RWPE2 (cell line): ENCODE measurements at regions not wholly inside any gene's neighbourhood (a gene's known extent, or its start where the extent isn't known, plus 50 kb on each side); places are given as distances from the start of the nearest gene placed in this dataset.

Experiments
- ATAC-seq: fragments of 200-7000 bp; cut with Tn5 transposase; 3 replicates; pipeline ENCODE4 v1.9.1; 2021; ENCODE audit warnings: low read depth
- DNase-seq: peaks from one replicate; pipeline ENCODE4 v3.0.0-alpha.2; 2020; ENCODE audit warnings: low spot score
- H3K27ac ChIP-seq: fragments of 450-650 bp; 2 replicates; pipeline ENCODE4 v1.5.1; 2017; ENCODE audit warnings: mild to moderate bottlenecking; ENCODE audit not compliant: poor library complexity, severe bottlenecking
- H3K27me3 ChIP-seq: fragments of 250-450 bp; sonication (Bioruptor Pico); 2 replicates; pipeline ENCODE4 v1.5.1; 2021; ENCODE audit warnings: mild to moderate bottlenecking, moderate library complexity; ENCODE audit not compliant: insufficient read depth, poor library complexity, severe bottlenecking
- H3K36me3 ChIP-seq: fragments of 250-450 bp; sonication (Bioruptor Pico); 2 replicates; pipeline ENCODE4 v1.5.1; 2020; ENCODE audit warnings: low read depth, mild to moderate bottlenecking, moderate library complexity
- H3K4me1 ChIP-seq: fragments of 250-450 bp; sonication (Bioruptor Pico); 2 replicates; pipeline ENCODE4 v1.5.1; 2021; ENCODE audit warnings: mild to moderate bottlenecking, moderate library complexity; ENCODE audit not compliant: insufficient read depth, poor library complexity, severe bottlenecking
- H3K4me3 ChIP-seq: fragments of 250-450 bp; sonication (Bioruptor Pico); 2 replicates; pipeline ENCODE4 v1.5.1; 2021; ENCODE audit warnings: mild to moderate bottlenecking, moderate library complexity; ENCODE audit not compliant: severe bottlenecking
- H3K9me3 ChIP-seq: fragments of 250-450 bp; sonication (Bioruptor Pico); 2 replicates; pipeline ENCODE4 v1.5.1; 2021; ENCODE audit warnings: mild to moderate bottlenecking, moderate library complexity; ENCODE audit not compliant: severe bottlenecking
- CTCF ChIP-seq: fragments of 450-650 bp; IDR thresholded peaks from one replicate; pipeline ENCODE4 v1.5.1; 2017; ENCODE audit warnings: mild to moderate bottlenecking, moderate library complexity; ENCODE audit not compliant: poor library complexity, severe bottlenecking

GRCh38 chr2:216569765-216570164 lies 63.5 kb upstream of the IGFBP2 start:
- Histone ChIP-seq H3K9me3 (no peaks in the 10 kb centered on the region), H3K4me1 (no peaks in the 10 kb centered on the region), H3K36me3 (no peaks in the 10 kb centered on the region), H3K4me3 (no peak overlapping the region), H3K27me3 (no peaks in the 10 kb centered on the region), H3K27ac (no peak overlapping the region)
- DNase-seq (no peak), ATAC-seq (no peak)
- no peak for TF ChIP-seq CTCF

GRCh38 chr2:216570357-216570756 lies 62.9 kb upstream of the IGFBP2 start:
- H3K27me3 ChIP-seq: no peaks in the 10 kb centered on the region
- no peak overlapping the region for H3K4me3 ChIP-seq
- ATAC-seq: no peak
- H3K36me3 ChIP-seq: no peaks in the 10 kb centered on the region
- TF ChIP-seq CTCF: no peak
- H3K9me3 ChIP-seq: no peaks in the 10 kb centered on the region
- DNase-seq: no peak
- no peak overlapping the region for H3K27ac ChIP-seq
- no peaks in the 10 kb centered on the region for H3K4me1 ChIP-seq

- H3K4me1 ChIP-seq: no peaks in the 10 kb centered on the region
- H3K4me3 ChIP-seq: no peak overlapping the region
- H3K27ac ChIP-seq: no peak overlapping the region
- no peaks in the 10 kb centered on the region for H3K27me3 ChIP-seq
- H3K36me3 ChIP-seq: no peaks in the 10 kb centered on the region
- TF ChIP-seq CTCF: no peak
- no peaks in the 10 kb centered on the region for H3K9me3 ChIP-seq
- ATAC-seq (no peak), DNase-seq (no peak)
Measured at GRCh38 chr2:216571178-216571908, 61.9 kb upstream of the IGFBP2 start.

GRCh38 chr2:216571909-216572513 lies 61.2 kb upstream of the IGFBP2 start:
- no peak for TF ChIP-seq CTCF
- Histone ChIP-seq H3K4me3 (no peak overlapping the region), H3K27ac (no peak overlapping the region), H3K9me3 (no peaks in the 10 kb centered on the region), H3K4me1 (no peaks in the 10 kb centered on the region), H3K36me3 (no peaks in the 10 kb centered on the region), H3K27me3 (no peaks in the 10 kb centered on the region)
- ATAC-seq (no peak), DNase-seq (no peak)
